ENCODE measurements at regions not wholly inside any gene's neighbourhood (a gene's known extent, or its start where the extent isn't known, plus 50 kb on each side); places are given as distances from the start of the nearest gene placed in this dataset.

- ChIA-PET POLR2A (no interaction called here), CTCF (no interaction called here)
- H3K27me3 ChIP-seq (ENCODE audit: control insufficient read depth, insufficient read depth, low read length) = peaks cover 12% of the 10 kb centered on the region
- BruUV-seq (replicated peaks) = no TSS peak
- no peaks in the 10 kb centered on the region for H3K4me1 ChIP-seq (ENCODE audit: control insufficient read depth, insufficient read depth, low read length)
- in situ Hi-C loops (cut with HindIII; ENCODE audit: low pct_unique_long_range_greater_than_20kb, low sequenced_read_pairs) = no loop called here
- no peaks in the 10 kb centered on the region for H3K36me3 ChIP-seq (ENCODE audit: control insufficient read depth, insufficient read depth, low read length)
- DNase-seq (ENCODE audit: low read depth, low spot score) (no peak), ATAC-seq (no peak)
- intact Hi-C loops (cut with micrococcal nuclease; ENCODE audit: unreplicated experiment) = no loop called here
- no peak overlapping the region for H3K4me3 ChIP-seq (ENCODE audit: low read depth in 2 of 2, low read length in 2 of 2)
- no peak overlapping the region for H3K27ac ChIP-seq (ENCODE audit: low read length)
- TF ChIP-seq POLR2AphosphoS5 (IDR thresholded peaks at IDR 0.05; ENCODE audit: low read depth, low read length) (no peak), CTCF (IDR thresholded peaks at IDR 0.05) (no peak), TCF7L2 (IDR thresholded peaks at IDR 0.05; ENCODE audit: low read depth, low read length) (no peak), REST (IDR thresholded peaks at IDR 0.05; ENCODE audit: insufficient read depth in 1 of 2, low read depth in 2 of 2, low read length in 1 of 2) (no peak), SIN3A (IDR thresholded peaks at IDR 0.05; ENCODE audit: borderline replicate concordance, insufficient read depth, low read depth, low read length) (no peak)
- H3K9me3 ChIP-seq (ENCODE audit: control insufficient read depth, insufficient read depth, low read depth, low read length) = no peaks in the 10 kb centered on the region
Observed at GRCh38 chr5:38039826-38040225, 200.0 kb upstream of the GDNF start.

- no peak overlapping the region for H3K27ac ChIP-seq (ENCODE audit: low read length)
- H3K36me3 ChIP-seq (ENCODE audit: control insufficient read depth, insufficient read depth, low read length) = no peaks in the 10 kb centered on the region
- BruUV-seq (replicated peaks) = no TSS peak
- TF ChIP-seq TCF7L2 (IDR thresholded peaks at IDR 0.05; ENCODE audit: low read depth, low read length) = no peak
- no peak for TF ChIP-seq REST (IDR thresholded peaks at IDR 0.05; ENCODE audit: insufficient read depth in 1 of 2, low read depth in 2 of 2, low read length in 1 of 2)
- TF ChIP-seq POLR2AphosphoS5 (IDR thresholded peaks at IDR 0.05; ENCODE audit: low read depth, low read length) = no peak
- no peak for TF ChIP-seq SIN3A (IDR thresholded peaks at IDR 0.05; ENCODE audit: borderline replicate concordance, insufficient read depth, low read depth, low read length)
- TF ChIP-seq CTCF (IDR thresholded peaks at IDR 0.05) = no peak
- no peak for DNase-seq (ENCODE audit: low read depth, low spot score)
- ChIA-PET POLR2A (no interaction called here), CTCF (no interaction called here)
- peaks cover 12% of the 10 kb centered on the region for H3K27me3 ChIP-seq (ENCODE audit: control insufficient read depth, insufficient read depth, low read length)
- no peak for ATAC-seq
- in situ Hi-C loops (cut with HindIII; ENCODE audit: low pct_unique_long_range_greater_than_20kb, low sequenced_read_pairs) = no loop called here
- no peak overlapping the region for H3K4me3 ChIP-seq (ENCODE audit: low read depth in 2 of 2, low read length in 2 of 2)
- no peaks in the 10 kb centered on the region for H3K4me1 ChIP-seq (ENCODE audit: control insufficient read depth, insufficient read depth, low read length)
- no peaks in the 10 kb centered on the region for H3K9me3 ChIP-seq (ENCODE audit: control insufficient read depth, insufficient read depth, low read depth, low read length)
- intact Hi-C loops (cut with micrococcal nuclease; ENCODE audit: unreplicated experiment) = no loop called here
Observed at GRCh38 chr5:38039091-38039490, 199.2 kb upstream of the GDNF start.
